HG03175 (cell line): ENCODE measurements at regions not wholly inside any gene's neighbourhood (a gene's known extent, or its start where the extent isn't known, plus 50 kb on each side); places are given as distances from the start of the nearest gene placed in this dataset.

Experiments
- ATAC-seq: cut with Tn5 transposase; IDR thresholded peaks from one replicate; pipeline ENCODE4 v1.9.1; 2021; ENCODE audit warnings: mild to moderate bottlenecking, moderate library complexity; ENCODE audit not compliant: unreplicated experiment

GRCh38 chr14:31993521-31993951 is 83.6 kb upstream of the ARHGAP5 start:
- no peak for ATAC-seq

- no peak for ATAC-seq
Measured at GRCh38 chr14:31994391-31995033, 82.6 kb upstream of the ARHGAP5 start.

DNA sequence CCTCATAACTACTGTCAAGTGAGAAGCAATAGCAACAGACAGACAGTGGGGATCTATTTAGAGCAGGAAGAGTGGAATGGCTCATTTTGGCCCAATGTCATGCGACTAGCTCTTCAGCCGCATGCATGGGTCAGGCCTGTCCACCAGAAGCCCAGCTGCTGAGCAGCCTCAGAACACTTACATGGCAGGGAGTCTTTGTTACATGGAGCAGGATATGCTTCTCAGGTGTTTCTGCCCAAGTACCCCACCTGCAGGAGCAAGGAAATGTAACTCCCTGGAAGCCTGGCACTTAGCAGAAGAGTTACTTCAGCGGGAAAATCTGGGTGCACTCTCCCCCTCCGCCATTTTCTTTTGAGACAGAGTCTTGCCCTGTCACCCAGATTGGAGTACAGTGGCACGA is 73.5 kb upstream of the ARHGAP5 start:
- no peak for ATAC-seq

DNA sequence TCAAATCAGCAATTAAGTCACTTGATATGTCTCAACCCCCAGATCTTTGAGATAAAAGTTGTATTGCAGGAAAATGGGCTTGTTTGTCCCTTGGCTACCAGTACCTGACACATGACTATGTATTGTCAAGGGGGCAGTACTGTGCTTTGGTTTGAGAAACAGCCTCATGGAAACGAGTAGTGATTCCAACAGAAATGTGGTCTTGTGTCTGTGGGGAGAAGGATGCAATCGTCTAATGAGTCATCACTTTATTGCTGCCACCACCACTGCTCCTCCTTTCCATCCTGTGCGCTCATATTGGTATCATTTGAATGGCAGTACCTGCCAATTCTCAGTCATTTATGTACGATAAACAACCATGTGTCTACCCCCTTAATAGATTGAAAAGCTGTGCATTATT is 72.8 kb upstream of the ARHGAP5 start:
- ATAC-seq, result no peak

GRCh38 chr14:32005628-32006027 is 71.5 kb upstream of the ARHGAP5 start:
- no peak for ATAC-seq

- no peak for ATAC-seq
Measured at GRCh38 chr14:32006263-32007110, 70.6 kb upstream of the ARHGAP5 start.

- ATAC-seq, result no peak
Measured at GRCh38 chr14:32007755-32008362, 69.2 kb upstream of the ARHGAP5 start.

DNA sequence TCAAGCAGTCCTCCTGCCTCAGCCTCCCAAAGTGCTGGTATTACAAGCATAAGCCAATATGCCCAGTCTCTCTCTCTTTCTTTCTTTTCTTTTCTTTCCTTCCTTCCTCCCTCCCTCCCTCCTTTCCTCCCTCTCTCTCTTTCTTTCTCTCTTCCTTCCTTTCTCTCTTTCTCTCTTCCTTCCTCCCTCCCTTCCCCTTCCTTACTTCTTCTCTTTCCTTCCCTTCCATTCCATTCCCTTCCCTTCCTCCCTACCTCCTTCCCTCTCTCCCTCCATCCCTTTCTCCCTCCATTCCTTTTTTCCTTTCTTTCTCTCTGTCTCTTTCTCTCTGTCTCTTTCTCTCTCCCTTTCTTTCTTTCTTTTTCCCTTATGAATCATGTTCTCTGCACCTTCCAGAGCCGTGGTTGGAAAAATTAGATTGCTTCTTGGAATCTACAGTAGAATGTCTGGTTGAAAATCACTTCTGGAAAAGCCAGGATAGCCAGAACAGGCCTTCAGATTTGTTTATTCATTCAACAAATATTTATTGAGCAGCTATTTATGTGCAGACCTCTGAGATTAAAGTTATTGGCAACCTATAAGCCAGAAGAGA is 68.4 kb upstream of the ARHGAP5 start:
- ATAC-seq, result no peak

DNA sequence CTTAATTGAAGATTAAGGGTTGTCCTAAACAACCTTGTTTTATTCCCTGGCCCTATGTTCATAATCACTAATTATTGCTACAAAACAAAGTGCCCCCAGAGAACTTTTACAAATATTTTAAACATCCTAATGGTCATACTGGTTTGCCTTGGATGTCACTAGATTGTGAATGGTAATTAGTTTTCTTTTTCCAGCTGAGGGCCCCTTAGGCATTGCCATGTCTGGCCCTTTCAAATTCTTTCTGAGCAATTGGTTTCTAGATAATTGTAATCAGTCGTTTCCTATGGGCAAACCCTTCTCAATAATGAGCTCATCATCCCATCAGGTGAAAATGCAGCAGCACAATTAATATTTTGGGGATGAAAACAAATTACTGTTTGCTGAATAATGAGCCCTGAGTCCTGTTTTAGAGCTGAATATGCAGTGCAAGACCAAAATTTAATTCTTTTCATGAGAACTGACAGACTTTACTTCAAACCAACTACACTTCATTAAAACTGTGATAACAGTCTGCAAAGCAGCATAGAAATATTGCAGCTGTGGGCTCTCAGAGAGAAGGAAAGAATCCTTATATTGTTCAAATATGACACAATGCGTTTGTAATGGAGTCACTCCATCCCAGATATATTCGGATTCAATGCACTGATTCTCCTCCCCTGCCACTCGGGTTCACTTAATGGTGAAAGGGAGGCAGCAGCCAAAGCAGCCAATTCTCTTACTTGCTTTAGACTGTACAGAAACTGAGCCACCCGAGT is 67.7 kb upstream of the ARHGAP5 start:
- no peak for ATAC-seq

GRCh38 chr14:32009976-32010581 is 67.0 kb upstream of the ARHGAP5 start:
- no peak for ATAC-seq

DNA sequence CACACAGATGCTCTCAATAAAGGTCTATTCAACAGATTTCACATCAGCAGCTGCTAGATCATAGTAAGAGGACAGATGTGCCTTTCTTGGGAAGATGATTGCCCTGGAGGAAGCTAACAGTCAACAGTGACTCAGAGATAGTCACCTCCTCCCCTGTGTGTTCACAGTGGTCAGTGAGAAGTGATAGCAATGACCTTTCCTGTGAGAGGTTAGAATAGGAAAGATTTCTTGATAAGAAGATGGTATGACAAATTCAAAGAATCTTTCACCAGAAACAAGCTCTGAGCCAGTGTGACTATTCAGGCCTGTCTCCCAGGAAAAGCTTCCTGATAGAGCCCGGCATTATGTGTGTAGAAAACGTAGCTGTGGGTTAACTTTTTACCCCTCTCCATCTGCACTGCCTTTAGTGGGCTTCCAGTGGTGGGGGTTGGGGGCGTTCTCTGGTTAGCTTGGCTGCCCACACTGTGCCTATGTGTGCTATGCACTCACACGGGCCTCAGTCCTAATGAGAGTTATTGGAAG is 66.4 kb upstream of the ARHGAP5 start:
- ATAC-seq, result no peak

DNA sequence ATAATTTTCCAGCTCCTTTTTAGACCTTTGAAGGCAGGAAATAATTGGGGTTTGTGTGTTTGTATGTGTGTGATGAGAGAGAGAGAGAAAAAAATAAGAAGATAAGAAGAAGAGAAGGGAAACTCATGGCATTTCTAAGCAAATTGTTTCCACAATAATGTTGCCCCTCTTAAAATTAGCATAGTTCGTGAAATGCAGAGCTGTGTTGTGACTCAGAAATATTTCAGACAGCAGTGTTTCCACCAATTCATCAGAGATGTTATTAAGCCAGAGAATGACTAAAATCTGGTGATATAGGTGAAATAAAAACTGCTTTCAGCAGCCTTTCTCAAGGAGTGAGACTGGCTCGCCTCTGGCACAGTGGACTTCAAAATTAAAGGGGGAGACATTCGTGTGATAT is 65.9 kb upstream of the ARHGAP5 start:
- ATAC-seq, result no peak

GRCh38 chr14:32012062-32012461 is 65.0 kb upstream of the ARHGAP5 start:
- no peak for ATAC-seq

- ATAC-seq, result no peak
Measured at GRCh38 chr14:32012571-32012970, 64.5 kb upstream of the ARHGAP5 start.

- ATAC-seq, result no peak
Measured at GRCh38 chr14:32013083-32013482, 64.0 kb upstream of the ARHGAP5 start.

GRCh38 chr14:32014057-32014456 is 63.0 kb upstream of the ARHGAP5 start:
- ATAC-seq, result no peak

GRCh38 chr14:32014498-32014897 is 62.6 kb upstream of the ARHGAP5 start:
- ATAC-seq, result no peak

DNA sequence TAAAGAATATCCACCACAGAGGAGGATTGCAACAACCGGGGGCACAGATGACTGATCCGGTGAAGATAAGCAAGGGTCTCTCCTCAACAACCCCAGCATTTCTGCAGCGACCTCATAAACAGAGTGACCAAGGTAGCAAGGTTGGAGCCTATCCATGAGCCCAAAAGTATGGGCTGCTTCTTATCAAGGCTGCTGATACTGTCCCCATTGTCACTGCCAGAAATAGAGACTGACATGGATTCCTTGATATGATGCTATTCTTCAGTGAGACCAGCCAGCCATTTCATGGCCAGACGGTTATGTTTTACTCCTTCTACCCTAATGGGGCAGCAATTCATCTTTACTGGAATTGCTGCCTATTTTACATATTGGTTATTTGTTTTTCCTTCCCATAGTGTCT is 61.9 kb upstream of the ARHGAP5 start:
- no peak for ATAC-seq

DNA sequence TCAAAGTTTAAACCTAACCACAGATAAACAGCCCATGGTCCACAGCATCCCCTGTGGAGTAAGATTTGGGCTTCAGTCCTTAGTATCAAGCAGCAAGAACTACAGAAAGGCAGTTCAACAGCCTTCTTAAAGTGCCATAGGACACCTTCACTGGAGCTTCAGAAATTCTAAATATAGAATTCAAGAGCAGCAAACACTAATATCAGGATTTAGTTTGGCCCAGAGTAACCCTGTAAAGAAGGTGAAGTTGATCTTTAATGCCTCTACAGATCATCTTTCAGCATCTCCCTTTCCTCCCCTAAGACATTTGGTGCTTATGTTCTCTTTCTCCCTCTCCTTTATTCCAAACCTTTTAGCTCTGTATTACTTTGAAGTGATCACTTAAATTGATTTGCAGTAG is 59.5 kb upstream of the ARHGAP5 start:
- no peak for ATAC-seq

GRCh38 chr14:32018391-32019092 is 58.6 kb upstream of the ARHGAP5 start:
- ATAC-seq, result no peak
